A172 (cell line): ENCODE measurements at regions not wholly inside any gene's neighbourhood (a gene's known extent, or its start where the extent isn't known, plus 50 kb on each side); places are given as distances from the start of the nearest gene placed in this dataset.
"Not testable (repeated sequence)": the region's sequence is repeated elsewhere in the genome, so short reads cannot be mapped to it uniquely, and the experiment has no call there.

Experiments used
- DNase-seq: peaks from one replicate; pipeline ENCODE4 v3.0.0-alpha.2; 2015; ENCODE audit warnings: low spot score

- peak; percentile 13 for DNase-seq
Observed at GRCh38 chr1:121443001-121443540, 258.3 kb downstream of the SRGAP2C start.

- DNase-seq: no peak
Observed at GRCh38 chr1:121444096-121444495, 259.3 kb downstream of the SRGAP2C start.

GRCh38 chr1:121445679-121446078 lies 260.9 kb downstream of the SRGAP2C start:
- no peak for DNase-seq

- not testable (repeated sequence) for DNase-seq
Observed at GRCh38 chr1:121447280-121447923, 262.6 kb downstream of the SRGAP2C start.

- DNase-seq: not testable (repeated sequence)
Observed at GRCh38 chr1:121448064-121448463, 263.3 kb downstream of the SRGAP2C start.

GRCh38 chr1:121448851-121449250 lies 264.1 kb downstream of the SRGAP2C start:
- DNase-seq: no peak

- DNase-seq: no peak
Observed at GRCh38 chr1:121452484-121452883, 267.7 kb downstream of the SRGAP2C start.

- no peak for DNase-seq
Observed at GRCh38 chr1:121458291-121459048, 273.7 kb downstream of the SRGAP2C start.

GRCh38 chr1:121459235-121459634 lies 274.5 kb downstream of the SRGAP2C start:
- no peak for DNase-seq

GRCh38 chr1:121469395-121469794 lies 284.6 kb downstream of the SRGAP2C start:
- DNase-seq: not testable (repeated sequence)

GRCh38 chr1:121470401-121470800 lies 285.6 kb downstream of the SRGAP2C start:
- DNase-seq: not testable (repeated sequence)

- no peak for DNase-seq
Observed at GRCh38 chr1:121471523-121471922, 286.7 kb downstream of the SRGAP2C start.

- DNase-seq: no peak
Observed at GRCh38 chr1:121472017-121472416, 287.2 kb downstream of the SRGAP2C start.

- no peak for DNase-seq
Observed at GRCh38 chr1:121483234-121483633, 298.5 kb downstream of the SRGAP2C start.

- DNase-seq: peak; percentile 8
Observed at GRCh38 chr1:121483961-121484424, 299.2 kb downstream of the SRGAP2C start.

GRCh38 chr1:121494796-121495195 lies 310.0 kb downstream of the SRGAP2C start:
- not testable (repeated sequence) for DNase-seq

GRCh38 chr1:121511455-121511854 lies 326.7 kb downstream of the SRGAP2C start:
- DNase-seq: not testable (repeated sequence)

- not testable (repeated sequence) for DNase-seq
Observed at GRCh38 chr1:121511876-121512275, 327.1 kb downstream of the SRGAP2C start.

GRCh38 chr1:121515235-121515634 lies 330.5 kb downstream of the SRGAP2C start:
- no peak for DNase-seq

- DNase-seq: no peak
Observed at GRCh38 chr1:121516234-121516967, 331.6 kb downstream of the SRGAP2C start.

- no peak for DNase-seq
Observed at GRCh38 chr1:121517586-121518230, 332.9 kb downstream of the SRGAP2C start.

GRCh38 chr1:121518726-121519041 lies 333.9 kb downstream of the SRGAP2C start:
- no peak for DNase-seq
